ENCODE measurements at regions not wholly inside any gene's neighbourhood (a gene's known extent, or its start where the extent isn't known, plus 50 kb on each side); places are given as distances from the start of the nearest gene placed in this dataset.

DNA sequence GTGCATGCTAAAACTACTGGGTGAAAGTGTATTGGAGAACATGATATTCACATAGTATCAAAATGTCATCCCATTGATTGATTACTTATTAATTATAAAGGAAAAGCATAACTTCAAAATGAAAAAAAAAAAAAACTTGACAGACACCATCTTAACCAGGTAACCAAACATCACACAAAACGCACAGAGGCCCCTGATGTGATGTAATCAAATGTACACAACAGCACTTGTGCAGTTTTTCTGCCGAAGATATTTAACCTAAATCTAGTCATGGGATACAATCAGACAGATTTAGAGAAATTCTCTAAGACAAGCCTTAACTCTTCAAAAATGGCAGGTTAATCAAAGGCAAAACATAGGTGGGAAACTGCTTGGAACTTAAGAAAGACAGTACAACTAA lies 102.0 kb upstream of the TENT5A start:
- dilution Hi-C loops (cut with MboI; ENCODE audit: extremely low pct_ligation_motif_present, low sequenced_read_pairs) (no loop called here), intact Hi-C loops (cut with micrococcal nuclease) (loop anchor here (1.0 to 2.0 kb wide), 4 partner anchors 11 to 102 kb away; partner anchors contain the start of gene TENT5A)
- Histone ChIP-seq H3K9me3 (replicated peaks; ENCODE audit: control insufficient read depth, insufficient read depth, low read length) (no peaks in the 10 kb centered on the region), H3K9ac (replicated peaks; ENCODE audit: extremely low read depth, insufficient read depth, low read length) (peak overlapping the region; percentile 3), H4K20me1 (replicated peaks; ENCODE audit: control insufficient read depth, extremely low read depth, insufficient read depth, low read length) (no peaks in the 10 kb centered on the region), H3K4me1 (ENCODE audit: control insufficient read depth, extremely low read depth, insufficient read depth, low read length) (peaks cover 16% of the 10 kb centered on the region), H2AFZ (ENCODE audit: low read depth, low read length) (no peak overlapping the region), H3K27me3 (ENCODE audit: control insufficient read depth in 2 of 2, insufficient read depth in 2 of 2, low read length in 2 of 2) (no peaks in the 10 kb centered on the region), H3K9me1 (replicated peaks; ENCODE audit: control insufficient read depth, extremely low read depth, insufficient read depth, low read length) (no peaks in the 10 kb centered on the region), H3K27ac (ENCODE audit: insufficient read depth, low read depth, low read length) (no peak overlapping the region), H3K79me2 (ENCODE audit: control insufficient read depth, insufficient read depth, low read length) (no peaks in the 10 kb centered on the region), H3K4me3 (replicated peaks in 1 of 3; ENCODE audit: insufficient read depth in 1 of 3, low read depth in 1 of 3, low read length in 3 of 3) (no peak overlapping the region), H3K4me2 (ENCODE audit: insufficient read depth, low read length) (peak overlapping the region; percentile 87), H3K36me3 (ENCODE audit: control insufficient read depth in 2 of 2, extremely low read depth in 1 of 2, insufficient read depth in 2 of 2, low read length in 2 of 2) (no peaks in the 10 kb centered on the region)
- CTCF ChIA-PET = no interaction called here
- FAIRE-seq (peak; percentile 24), DNase-seq (ENCODE audit: low read depth, low spot score) (no peak)
- TF ChIP-seq JUN (IDR thresholded peaks at IDR 0.05; ENCODE audit: borderline replicate concordance, insufficient read depth, insufficient read length, low read depth) = no peak
- TF ChIP-seq MYC (IDR thresholded peaks at IDR 0.05; ENCODE audit: low read depth, low read length) = no peak
- TF ChIP-seq, protein P1, sequence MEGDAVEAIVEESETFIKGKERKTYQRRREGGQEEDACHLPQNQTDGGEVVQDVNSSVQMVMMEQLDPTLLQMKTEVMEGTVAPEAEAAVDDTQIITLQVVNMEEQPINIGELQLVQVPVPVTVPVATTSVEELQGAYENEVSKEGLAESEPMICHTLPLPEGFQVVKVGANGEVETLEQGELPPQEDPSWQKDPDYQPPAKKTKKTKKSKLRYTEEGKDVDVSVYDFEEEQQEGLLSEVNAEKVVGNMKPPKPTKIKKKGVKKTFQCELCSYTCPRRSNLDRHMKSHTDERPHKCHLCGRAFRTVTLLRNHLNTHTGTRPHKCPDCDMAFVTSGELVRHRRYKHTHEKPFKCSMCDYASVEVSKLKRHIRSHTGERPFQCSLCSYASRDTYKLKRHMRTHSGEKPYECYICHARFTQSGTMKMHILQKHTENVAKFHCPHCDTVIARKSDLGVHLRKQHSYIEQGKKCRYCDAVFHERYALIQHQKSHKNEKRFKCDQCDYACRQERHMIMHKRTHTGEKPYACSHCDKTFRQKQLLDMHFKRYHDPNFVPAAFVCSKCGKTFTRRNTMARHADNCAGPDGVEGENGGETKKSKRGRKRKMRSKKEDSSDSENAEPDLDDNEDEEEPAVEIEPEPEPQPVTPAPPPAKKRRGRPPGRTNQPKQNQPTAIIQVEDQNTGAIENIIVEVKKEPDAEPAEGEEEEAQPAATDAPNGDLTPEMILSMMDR (IDR thresholded peaks at IDR 0.05; ENCODE audit: extremely low read depth in 1 of 2, insufficient read depth in 1 of 2, low read depth in 1 of 2, low read length in 2 of 2) = no peak
- TF ChIP-seq GATA2 (IDR thresholded peaks at IDR 0.05; ENCODE audit: insufficient read depth, insufficient read length, low read depth, low read length) = no peak
- no peak for TF ChIP-seq MAX (IDR thresholded peaks at IDR 0.05; ENCODE audit: insufficient read depth, insufficient read length)
- TF ChIP-seq FOS (IDR thresholded peaks at IDR 0.05; ENCODE audit: borderline replicate concordance, insufficient read depth, low read length) = no peak
- TF ChIP-seq POLR2A (IDR thresholded peaks at IDR 0.05; ENCODE audit: low read depth, low read length) = no peak
- TF ChIP-seq POLR2AphosphoS5 (IDR thresholded peaks at IDR 0.05; ENCODE audit: insufficient read depth, low read depth, low read length) = no peak
- no peak for TF ChIP-seq EZH2 (IDR thresholded peaks at IDR 0.05; ENCODE audit: borderline replicate concordance, low read depth, low read length, severe bottlenecking)
- POLR2A ChIA-PET = no interaction called here
- BruUV-seq (replicated peaks) = no TSS peak

Measured in endothelial cell of umbilical vein (primary cell).